SK-MEL-5 (cell line): ENCODE measurements at regions not wholly inside any gene's neighbourhood (a gene's known extent, or its start where the extent isn't known, plus 50 kb on each side); places are given as distances from the start of the nearest gene placed in this dataset.
"Not testable (repeated sequence)": the region's sequence is repeated elsewhere in the genome, so short reads cannot be mapped to it uniquely, and the experiment has no call there.

Experiments used
- DNase-seq: peaks from one replicate; pipeline ENCODE4 v3.0.0-alpha.2; 2016; ENCODE audit warnings: low read depth, low spot score
- in situ Hi-C: cut with HindIII; loops from 2 replicates; pipeline ENCODE4 v1.10.0; 2016; ENCODE audit warnings: low sequenced_read_pairs, high pct_unique_total_duplicates, low pct_unique_long_range_greater_than_20kb

DNA sequence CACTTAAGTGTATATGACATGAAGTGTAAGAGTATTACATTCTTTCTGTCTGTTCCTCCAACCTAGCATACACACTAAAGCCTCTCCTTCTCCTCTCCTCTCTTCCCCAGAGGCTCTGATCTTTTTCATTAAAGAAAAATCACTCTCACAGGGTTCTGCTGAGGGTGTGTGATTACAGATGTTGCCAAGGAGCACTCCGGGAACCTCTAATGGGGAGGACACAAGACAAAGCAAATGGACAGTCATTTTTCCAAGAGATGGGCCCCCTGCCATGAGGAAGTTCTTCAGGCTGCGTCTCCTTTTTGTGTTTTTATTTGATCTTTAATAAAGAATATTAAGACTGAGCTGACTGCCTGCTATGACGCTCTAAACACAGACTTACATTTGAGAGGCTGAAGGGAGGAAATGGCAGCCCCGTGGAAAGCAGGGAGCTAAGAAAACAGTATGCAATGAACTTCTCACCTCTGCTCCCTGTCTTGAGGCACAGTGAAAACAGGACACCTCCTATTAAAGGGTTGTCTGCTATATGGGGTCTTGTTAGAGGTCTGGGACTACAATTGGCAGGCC lies 578.1 kb downstream of the PIK3C3 start:
- DNase-seq, result no peak
- in situ Hi-C loops, result no loop called here

DNA sequence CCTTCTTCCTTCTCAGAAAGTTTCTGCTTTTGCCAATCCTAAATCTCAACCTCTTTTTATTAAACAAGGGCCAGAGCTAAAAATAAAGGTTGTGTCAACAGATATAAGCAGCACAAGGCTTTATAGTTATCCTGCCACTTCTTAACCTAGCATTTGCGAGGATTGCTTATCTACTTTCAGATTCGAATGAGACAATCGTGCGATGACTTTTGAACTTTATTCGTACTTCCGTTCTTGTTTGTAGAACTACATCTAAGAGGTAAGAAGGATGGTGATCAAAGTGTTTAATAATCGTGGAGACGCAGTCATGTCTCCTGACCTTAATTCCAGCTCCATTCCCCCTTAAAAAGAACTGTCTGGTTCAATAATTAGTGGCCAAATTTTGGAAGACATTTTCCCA lies 578.6 kb downstream of the PIK3C3 start:
- DNase-seq, result no peak
- in situ Hi-C loops, result no loop called here

DNA sequence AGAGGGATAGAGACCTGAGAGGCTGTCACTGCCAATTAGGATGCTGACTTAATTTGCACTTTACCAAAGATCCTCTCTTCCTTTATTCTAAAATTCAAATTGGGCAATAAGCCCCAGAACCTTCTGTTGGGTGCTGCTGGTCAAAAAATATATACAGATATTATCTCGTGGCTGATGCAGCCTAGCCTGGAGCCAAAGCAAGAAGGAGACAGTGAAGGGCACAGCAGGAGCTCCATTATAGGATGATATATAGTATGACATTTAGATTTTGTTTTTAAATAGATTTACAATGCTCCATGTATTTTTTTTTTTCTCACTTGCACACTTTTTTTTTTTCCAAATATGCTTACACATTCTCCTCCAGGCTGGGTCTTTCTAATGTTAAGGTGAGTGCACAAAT lies 579.3 kb downstream of the PIK3C3 start:
- in situ Hi-C loops, result no loop called here
- DNase-seq, result no peak

GRCh38 chr18:42536442-42536841 lies 579.0 kb downstream of the RIT2 start:
- in situ Hi-C loops, result no loop called here
- DNase-seq, result no peak

GRCh38 chr18:42537291-42537690 lies 578.2 kb downstream of the RIT2 start:
- no peak for DNase-seq
- in situ Hi-C loops, result no loop called here

DNA sequence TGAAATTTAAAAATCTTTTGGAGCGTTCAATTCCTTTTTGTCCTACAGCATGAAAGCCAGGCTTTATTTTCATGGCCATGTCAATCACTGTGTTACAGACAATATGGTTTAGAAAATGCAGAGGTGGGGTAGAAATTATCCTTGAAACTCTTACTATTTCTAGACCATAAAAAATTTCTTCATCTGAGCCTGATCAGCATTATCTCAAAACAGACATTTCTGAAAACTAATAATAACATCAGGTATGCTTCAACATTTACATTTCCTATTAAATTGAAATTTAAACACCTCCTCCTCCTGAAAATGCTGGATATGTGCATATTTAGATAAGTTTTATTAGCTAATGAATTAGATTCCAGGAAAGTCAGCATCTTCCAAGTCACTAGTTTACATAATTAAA lies 570.6 kb downstream of the RIT2 start:
- in situ Hi-C loops, result no loop called here
- DNase-seq, result no peak

GRCh38 chr18:42545825-42546224 lies 569.7 kb downstream of the RIT2 start:
- in situ Hi-C loops, result no loop called here
- DNase-seq, result peak; percentile 16

GRCh38 chr18:42548493-42548892 lies 567.0 kb downstream of the RIT2 start:
- DNase-seq, result no peak
- in situ Hi-C loops, result no loop called here

DNA sequence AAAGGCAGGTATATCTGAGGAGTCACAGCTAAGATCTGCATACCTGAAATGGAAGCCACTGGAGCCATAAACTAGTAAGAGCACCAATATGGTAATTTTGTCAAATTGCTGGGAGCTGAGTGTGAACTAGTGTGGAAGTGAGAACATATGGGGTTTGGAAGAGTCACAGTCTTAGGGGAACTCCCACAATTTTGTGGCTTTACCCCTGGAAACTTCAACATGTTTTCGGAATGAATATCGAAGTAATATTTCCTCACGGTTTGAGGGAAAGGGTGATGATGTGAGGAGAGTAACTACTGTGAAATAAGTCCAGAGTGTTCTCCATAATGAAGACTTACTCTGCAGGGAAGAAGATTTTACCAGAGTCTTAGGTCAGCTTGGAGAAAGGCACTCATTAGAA lies 565.9 kb downstream of the RIT2 start:
- DNase-seq, result no peak
- in situ Hi-C loops, result no loop called here

GRCh38 chr18:42552559-42552958 lies 562.9 kb downstream of the RIT2 start:
- DNase-seq, in situ Hi-C loops: not testable (repeated sequence)

DNA sequence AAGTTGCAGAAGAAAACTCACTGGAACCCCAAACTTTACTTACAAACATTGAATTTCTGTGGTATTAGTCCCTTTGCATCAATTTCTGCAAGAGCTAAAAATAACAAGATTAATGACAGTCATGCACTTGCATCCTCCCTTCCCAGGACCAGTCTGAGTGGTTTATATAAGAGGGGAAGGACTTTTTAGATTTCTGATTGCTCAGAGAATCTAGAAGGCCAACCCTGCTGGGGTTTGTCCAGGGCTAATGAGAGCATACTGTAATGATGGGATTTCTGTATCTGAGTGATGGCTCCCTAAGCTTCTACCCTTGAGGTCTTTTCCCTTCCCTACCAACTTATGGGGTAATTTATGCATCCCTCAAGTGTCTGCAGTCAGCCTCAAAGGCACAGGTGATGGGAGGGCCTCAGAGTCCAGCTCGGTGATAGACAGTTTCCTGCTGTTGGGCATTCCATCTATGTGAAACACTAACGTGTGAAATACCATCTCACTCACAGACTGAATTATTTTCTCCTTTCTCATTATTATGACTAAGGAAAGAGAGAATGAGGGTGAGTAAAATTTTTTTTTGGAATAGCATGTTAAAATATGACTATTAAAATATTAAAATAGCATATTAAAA lies 556.3 kb downstream of the RIT2 start:
- no peak for DNase-seq

GRCh38 chr18:42561521-42561920 lies 554.0 kb downstream of the RIT2 start:
- no peak for DNase-seq
- in situ Hi-C loops, result no loop called here

More for the DNA sequence above, 556.3 kb downstream of the RIT2 start:
- in situ Hi-C loops, result no loop called here

- in situ Hi-C loops, result no loop called here
Measured at GRCh38 chr18:42563995-42564394, 551.5 kb downstream of the RIT2 start.

GRCh38 chr18:42564761-42565160 lies 550.7 kb downstream of the RIT2 start:
- peak; percentile 37 for DNase-seq
- in situ Hi-C loops, result no loop called here

More at GRCh38 chr18:42563995-42564394, 551.5 kb downstream of the RIT2 start:
- DNase-seq, result no peak

- in situ Hi-C loops, result no loop called here
- DNase-seq, result no peak
Measured at GRCh38 chr18:42568773-42569172, 546.7 kb downstream of the RIT2 start.

GRCh38 chr18:42574871-42575270 lies 540.6 kb downstream of the RIT2 start:
- no peak for DNase-seq
- in situ Hi-C loops, result no loop called here

- no peak for DNase-seq
- in situ Hi-C loops, result no loop called here
Measured at GRCh38 chr18:42576124-42576523, 539.4 kb downstream of the RIT2 start.

DNA sequence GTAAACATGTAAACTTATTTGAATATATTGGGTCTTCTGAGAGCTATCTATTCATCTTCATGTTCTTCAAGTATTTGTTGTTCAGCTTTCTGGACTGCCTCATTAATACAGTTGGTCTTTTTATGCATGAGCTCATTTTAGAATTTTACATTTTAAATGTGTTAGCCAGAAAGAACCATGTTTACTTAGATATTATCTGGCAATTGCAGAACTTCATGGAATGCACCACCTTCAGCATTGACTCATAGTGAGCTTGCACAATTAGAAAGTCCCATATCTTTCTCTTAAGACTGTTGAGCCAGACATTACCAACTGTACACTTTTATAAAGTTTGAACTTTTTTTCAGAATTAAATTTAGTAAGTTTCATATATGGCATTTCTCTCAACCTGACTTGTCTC lies 536.7 kb downstream of the RIT2 start:
- in situ Hi-C loops, result no loop called here
- DNase-seq, result no peak

GRCh38 chr18:42582266-42582665 lies 533.2 kb downstream of the RIT2 start:
- in situ Hi-C loops, result no loop called here
- no peak for DNase-seq

- in situ Hi-C loops, result no loop called here
- DNase-seq, result no peak
Measured at GRCh38 chr18:42583283-42583731, 532.2 kb downstream of the RIT2 start.
